GM18517 (cell line): ENCODE measurements at regions not wholly inside any gene's neighbourhood (a gene's known extent, or its start where the extent isn't known, plus 50 kb on each side); places are given as distances from the start of the nearest gene placed in this dataset.
"Not testable (repeated sequence)": the region's sequence is repeated elsewhere in the genome, so short reads cannot be mapped to it uniquely, and the experiment has no call there.

Experiments used
- ATAC-seq: cut with Tn5 transposase; IDR thresholded peaks from one replicate; pipeline ENCODE4 v1.9.1; 2021; ENCODE audit warnings: mild to moderate bottlenecking, moderate library complexity; ENCODE audit not compliant: unreplicated experiment

DNA sequence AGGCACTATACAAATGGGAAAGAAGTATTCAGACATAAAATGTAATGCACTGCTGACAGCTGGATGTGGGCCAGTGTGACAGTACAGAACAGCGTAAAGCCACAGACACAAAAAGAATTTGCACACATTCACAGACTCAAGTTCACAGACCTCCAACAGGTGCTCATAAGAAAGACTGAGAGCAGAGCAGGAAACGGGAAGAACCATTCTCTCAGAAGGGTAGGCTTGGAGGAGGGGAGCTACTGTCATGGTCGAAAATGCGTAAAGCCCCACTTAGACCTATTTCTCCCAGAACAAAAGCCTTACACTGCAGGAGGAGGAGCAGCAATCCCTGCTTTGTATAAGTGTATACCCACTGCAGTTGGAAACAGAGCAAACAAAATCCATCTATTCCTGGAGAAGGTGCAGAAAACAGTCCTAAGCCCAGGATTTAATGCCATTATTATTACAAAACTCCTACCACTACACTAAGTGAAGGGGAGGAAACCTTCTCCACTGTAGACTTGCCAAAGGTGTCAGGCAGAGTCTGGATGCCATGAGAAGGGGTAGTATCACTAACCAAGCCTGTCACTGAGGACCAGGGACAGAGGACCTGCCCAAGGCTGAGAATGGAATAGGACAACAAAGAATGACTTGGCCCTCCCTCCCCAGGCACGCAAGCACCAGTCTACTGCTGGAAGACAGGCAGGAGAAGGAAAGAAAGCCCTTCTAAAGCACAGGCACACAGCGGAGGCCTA, 103.0 kb upstream of the FAM25C start:
- ATAC-seq, result not testable (repeated sequence)

DNA sequence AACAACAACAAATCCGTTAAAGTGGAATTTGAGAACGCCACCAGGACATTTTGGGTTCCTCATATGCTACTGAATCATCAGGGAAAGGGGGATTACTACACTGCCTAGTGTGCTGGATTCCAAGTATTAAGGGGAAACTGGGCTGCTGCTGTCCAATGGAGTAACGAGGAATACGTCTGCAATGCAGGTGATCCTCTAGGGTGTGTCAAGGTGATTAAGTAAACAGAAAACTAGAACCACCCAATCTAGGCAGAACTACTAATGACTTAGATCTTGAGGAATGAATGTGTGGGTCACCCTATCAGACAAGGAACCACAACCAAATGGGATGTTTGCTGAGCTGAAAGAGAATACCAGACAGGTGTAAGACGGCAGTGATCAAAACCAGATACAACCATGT, 99.3 kb upstream of the FAM25C start:
- ATAC-seq, result not testable (repeated sequence)

DNA sequence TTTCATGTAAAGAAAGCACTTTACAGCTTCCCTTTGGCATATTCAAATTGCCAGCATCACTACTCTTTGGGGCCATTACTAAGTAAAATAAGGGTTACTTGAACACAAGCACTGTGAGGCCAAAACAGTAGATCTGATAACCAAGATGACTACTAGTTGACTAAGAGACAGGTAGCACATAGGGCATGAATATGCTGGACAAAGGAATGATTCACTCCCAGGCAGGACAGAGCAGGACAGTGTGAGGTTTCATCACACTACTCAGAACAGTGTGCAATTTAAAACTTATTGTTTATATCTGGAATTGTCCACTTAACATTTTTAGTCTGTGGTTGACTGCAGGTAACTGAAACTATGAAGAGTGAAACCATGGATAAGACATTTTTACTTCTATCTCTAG, 91.1 kb upstream of the FAM25C start:
- not testable (repeated sequence) for ATAC-seq

DNA sequence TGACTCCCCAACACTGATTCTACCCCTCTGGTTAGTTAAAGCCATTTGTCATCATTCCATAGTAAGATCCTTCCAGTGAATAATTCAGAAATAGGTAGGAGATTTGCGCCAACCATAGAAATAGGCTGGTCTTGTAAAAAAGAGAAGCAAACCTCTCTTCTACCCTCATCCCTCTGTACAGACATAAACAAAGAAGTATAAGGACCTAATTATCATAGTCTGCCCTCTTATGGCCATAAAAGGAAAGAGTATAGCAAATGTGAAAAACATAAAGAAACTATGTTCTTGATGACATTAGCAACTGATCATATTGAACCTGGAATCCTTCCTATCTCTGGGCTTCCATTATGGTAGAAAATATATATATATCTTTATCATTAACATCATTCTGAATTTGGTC, 88.5 kb upstream of the FAM25C start:
- ATAC-seq, result not testable (repeated sequence)

DNA sequence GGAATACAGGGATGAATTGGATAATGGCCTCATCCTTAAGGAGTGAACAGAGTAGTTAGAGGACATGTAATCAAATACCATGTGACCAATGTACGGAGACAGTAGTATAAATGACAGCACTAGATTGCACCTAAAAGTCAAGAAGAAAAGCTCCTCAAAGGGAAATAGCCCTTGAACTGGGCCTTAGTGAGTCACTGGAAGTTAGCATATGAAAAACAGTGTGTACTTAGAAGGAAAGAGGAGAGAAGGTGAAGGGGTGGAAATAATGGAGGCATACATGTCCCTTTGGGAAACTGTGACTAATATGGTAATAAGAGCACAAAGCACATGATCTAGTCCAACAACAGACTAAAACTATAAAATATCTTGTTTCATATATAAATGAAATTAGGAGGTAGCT, 84.9 kb upstream of the FAM25C start:
- ATAC-seq, result not testable (repeated sequence)

DNA sequence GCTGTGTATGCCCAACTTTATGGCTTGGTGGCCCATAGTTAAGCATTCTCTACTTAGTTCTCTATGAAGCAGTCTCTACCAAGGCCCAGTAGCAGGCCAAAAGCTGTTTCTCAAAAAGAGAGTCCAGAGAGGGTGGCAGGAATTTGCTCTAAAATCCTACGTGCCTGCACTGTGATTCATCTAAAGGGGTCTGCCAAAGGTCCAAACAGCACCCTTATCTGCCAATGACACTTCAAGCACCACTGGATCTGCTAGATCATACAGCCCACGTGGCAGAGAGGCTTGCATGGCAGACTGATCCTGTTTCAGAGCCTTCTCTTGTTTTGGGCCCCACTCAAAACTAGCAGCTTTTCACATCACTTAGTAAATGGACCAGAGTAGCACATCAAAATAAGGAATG, 71.6 kb upstream of the FAM25C start:
- ATAC-seq, result not testable (repeated sequence)

DNA sequence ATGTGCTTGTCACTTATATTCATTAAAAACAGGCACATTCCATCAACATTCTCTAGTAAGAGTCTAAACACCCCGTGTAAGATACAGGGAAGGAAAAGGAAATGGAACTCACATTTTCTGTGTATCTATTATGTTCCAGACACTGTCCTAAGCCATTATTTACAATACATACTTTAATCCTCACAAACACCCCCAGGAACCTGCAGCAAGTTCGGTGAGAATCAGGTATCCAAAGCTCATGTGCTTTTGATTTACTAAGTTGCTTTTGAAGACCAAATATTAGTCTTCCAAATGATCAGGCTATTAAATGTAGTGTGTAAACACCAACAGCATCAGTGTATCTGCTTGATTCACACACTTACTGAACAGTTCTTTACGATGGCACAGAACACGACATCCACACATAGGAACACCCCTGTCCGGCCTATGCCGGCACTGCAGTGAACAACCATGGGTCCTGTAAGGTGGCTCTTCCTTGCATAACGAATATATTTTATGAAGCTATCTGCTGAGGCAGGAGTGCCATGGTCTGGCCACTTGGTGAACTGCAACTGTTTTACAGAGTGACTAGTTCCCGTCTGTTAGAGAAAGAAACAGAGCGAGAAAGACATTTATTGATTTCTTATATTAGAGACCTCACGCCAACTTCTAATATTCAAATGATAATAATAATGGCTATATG, 64.5 kb upstream of the FAM25C start:
- ATAC-seq, result peak; percentile 90

DNA sequence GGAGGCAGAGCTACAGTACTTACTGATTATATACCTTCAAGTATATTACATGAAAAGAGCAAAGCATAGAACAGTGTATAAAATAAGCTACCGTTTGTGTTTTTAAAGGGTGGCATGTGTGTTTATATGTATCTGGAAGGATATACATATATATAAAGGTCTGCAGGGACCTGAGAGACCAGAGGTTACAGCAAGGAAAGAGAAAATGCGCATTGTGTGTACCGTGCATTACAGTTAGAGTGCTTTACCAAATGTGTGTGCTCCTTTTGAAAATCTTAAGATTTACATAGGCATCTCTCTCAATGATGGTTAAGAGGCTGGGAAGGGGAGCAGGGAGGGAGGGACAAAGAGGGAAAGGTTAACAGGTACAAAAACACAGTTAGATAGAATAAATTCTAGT, 55.8 kb upstream of the FAM25C start:
- not testable (repeated sequence) for ATAC-seq
